Breast epithelium (tissue), 4 donors: ENCODE measurements at regions not wholly inside any gene's neighbourhood (a gene's known extent, or its start where the extent isn't known, plus 50 kb on each side); places are given as distances from the start of the nearest gene placed in this dataset.
"Not testable (repeated sequence)": the region's sequence is repeated elsewhere in the genome, so short reads cannot be mapped to it uniquely, and the experiment has no call there.

Experiments used
- DNase-seq, 2 donors: peaks; one replicate each; pipeline ENCODE4 v3.0.0-alpha.2; 2019; ENCODE audit warnings: low spot score in 2 of 2
- H3K27ac ChIP-seq, 2 donors: fragments of 200-600 bp; sonication (generic) in 1 of 2; one replicate each; pipeline ENCODE4 v1.5.1; 2016 to 2019; ENCODE audit warnings: mild to moderate bottlenecking in 1 of 2
- H3K27me3 ChIP-seq, 2 donors: fragments of 200-600 bp; sonication (generic) in 1 of 2; one replicate each; pipeline versions ENCODE4 v1.5.1 to v1.6.0; 2017 to 2019; ENCODE audit warnings: control low read depth in 1 of 2, mild to moderate bottlenecking in 1 of 2
- H3K36me3 ChIP-seq: fragments of 200-600 bp; one replicate; pipeline ENCODE4 v1.5.1; 2019
- H3K4me1 ChIP-seq, 2 donors: fragments of 200-600 bp; sonication (generic); one replicate each; pipeline ENCODE4 v1.5.1; 2016 to 2019; ENCODE audit warnings: control low read depth in 1 of 2
- H3K4me3 ChIP-seq, 3 donors: fragments of 200-600 bp; sonication (generic); 1 replicate in 2 of 3; 2 replicates in 1 of 3; pipeline ENCODE4 v1.5.1; 2016 to 2019; ENCODE audit warnings: mild to moderate bottlenecking in 3 of 3, moderate library complexity in 2 of 3
- H3K9me3 ChIP-seq, 2 donors: fragments of 200-600 bp; sonication (generic) in 1 of 2; one replicate each; pipeline ENCODE4 v1.5.1; 2016 to 2019; ENCODE audit warnings: control low read depth in 1 of 2
- POLR2A ChIP-seq: fragments of 450-650 bp; IDR thresholded peaks from one replicate; pipeline ENCODE4 v1.6.1; 2016; ENCODE audit warnings: antibody characterized with exemption, mild to moderate bottlenecking, moderate library complexity
- POLR2AphosphoS5 ChIP-seq, 3 donors: sonication (generic); formaldehyde crosslinking; IDR thresholded peaks; one replicate each; pipeline ENCODE4 v1.6.1; 2017; ENCODE audit warnings: antibody characterized with exemption in 3 of 3
- intact Hi-C: fragments of 100-400 bp; cut with DNase I; formaldehyde crosslinking; loops from one replicate; pipeline ENCODE4 v1.15.1; 2023; ENCODE audit warnings: low total_unique reads
- TF ChIP-seq, protein P1 (sequence below), 3 donors: fragments of 450-650 bp; IDR thresholded peaks; one replicate each; pipeline ENCODE4 v1.5.1; 2016 to 2017; ENCODE audit warnings: antibody characterized with exemption in 3 of 3, mild to moderate bottlenecking in 3 of 3, moderate library complexity in 3 of 3

DNA sequence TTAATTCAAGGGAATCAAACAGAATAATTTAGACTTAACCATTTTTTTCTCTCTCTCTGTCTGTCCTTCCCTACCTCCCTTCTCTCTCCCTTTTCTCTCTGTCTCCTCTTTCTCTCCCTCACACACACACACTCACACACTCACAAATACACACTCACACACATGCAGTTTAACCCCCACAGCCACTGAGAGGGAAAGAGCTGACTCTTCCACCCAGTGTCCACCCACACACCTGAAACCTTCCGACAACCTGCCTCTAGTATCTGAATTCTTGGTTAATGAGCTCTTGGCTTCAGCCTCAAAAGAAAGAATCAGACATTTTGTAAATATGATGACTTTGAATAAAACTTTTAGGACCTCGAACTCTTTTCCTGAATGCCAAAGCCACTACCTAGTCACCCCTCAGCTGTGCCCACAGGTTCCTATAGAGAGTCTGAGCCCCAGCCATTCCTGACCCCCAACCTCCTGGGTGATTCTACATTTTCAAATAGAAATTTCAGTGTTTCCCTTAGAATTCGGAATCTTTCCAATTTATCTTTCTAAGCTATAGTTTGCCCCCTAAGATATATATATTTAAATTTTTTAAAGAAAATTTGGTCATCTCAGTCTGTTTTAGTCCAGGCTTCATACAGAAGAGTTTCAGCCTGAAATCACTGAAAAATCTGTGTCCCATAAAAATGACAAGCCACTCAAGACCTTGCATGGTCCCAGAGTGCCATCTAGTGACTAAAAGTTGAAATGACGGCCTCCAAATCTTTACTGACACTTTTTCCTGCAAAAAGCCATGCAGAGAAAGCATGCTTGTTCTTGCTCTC lies 202.8 kb downstream of the IPMK start:
- Histone ChIP-seq H3K9me3 (no peaks in the 10 kb centered on the region), H3K4me3 (no peak overlapping the region), H3K27ac (no peak overlapping the region), H3K27me3 (no peaks in the 10 kb centered on the region), H3K4me1 (no peaks in the 10 kb centered on the region), H3K36me3 (no peaks in the 10 kb centered on the region)
- no peak for DNase-seq
- intact Hi-C loops, result no loop called here
- no peak for TF ChIP-seq POLR2AphosphoS5 (IDR thresholded peaks at IDR 0.05)
- TF ChIP-seq, protein P1, sequence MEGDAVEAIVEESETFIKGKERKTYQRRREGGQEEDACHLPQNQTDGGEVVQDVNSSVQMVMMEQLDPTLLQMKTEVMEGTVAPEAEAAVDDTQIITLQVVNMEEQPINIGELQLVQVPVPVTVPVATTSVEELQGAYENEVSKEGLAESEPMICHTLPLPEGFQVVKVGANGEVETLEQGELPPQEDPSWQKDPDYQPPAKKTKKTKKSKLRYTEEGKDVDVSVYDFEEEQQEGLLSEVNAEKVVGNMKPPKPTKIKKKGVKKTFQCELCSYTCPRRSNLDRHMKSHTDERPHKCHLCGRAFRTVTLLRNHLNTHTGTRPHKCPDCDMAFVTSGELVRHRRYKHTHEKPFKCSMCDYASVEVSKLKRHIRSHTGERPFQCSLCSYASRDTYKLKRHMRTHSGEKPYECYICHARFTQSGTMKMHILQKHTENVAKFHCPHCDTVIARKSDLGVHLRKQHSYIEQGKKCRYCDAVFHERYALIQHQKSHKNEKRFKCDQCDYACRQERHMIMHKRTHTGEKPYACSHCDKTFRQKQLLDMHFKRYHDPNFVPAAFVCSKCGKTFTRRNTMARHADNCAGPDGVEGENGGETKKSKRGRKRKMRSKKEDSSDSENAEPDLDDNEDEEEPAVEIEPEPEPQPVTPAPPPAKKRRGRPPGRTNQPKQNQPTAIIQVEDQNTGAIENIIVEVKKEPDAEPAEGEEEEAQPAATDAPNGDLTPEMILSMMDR (IDR thresholded peaks at IDR 0.05), result peak; percentile 14 to 42 (median 29)

DNA sequence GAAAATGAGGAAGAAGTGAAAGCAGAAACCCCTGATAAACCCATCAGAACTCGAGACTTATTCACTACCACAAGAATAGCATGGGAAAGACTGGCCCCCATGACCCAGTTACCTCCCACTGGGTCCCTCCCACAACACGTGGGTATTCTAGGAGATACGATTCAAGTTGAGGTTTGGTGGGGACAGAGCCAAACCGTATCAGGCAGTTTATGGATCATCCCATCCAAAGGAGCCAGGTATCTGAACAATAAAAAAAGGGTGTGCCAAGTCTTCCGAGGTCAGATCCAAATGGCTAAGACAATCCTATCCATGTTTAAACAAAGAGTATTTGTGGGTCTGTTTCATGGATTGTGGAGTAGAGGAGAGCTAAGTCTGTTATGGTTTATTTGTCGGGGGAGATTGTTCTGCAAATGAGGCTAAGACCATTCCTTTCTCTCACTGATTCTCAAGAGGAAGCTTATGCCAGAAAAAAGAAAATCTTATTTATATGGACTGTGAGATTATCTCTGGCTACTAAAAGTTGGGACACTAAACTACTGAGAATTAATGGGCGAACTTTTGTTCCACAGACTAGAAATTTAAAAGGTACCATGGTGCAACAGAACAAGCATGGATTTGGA lies 203.7 kb downstream of the IPMK start:
- DNase-seq, result no peak
- Histone ChIP-seq H3K9me3 (no peaks in the 10 kb centered on the region), H3K27me3 (no peaks in the 10 kb centered on the region), H3K27ac (no peak overlapping the region), H3K36me3 (no peaks in the 10 kb centered on the region), H3K4me3 (no peak overlapping the region), H3K4me1 (no peaks in the 10 kb centered on the region)
- intact Hi-C loops, result no loop called here
- TF ChIP-seq, protein P1 (IDR thresholded peaks at IDR 0.05), result no peak
- TF ChIP-seq POLR2A (no peak), POLR2AphosphoS5 (IDR thresholded peaks at IDR 0.05) (no peak)

DNA sequence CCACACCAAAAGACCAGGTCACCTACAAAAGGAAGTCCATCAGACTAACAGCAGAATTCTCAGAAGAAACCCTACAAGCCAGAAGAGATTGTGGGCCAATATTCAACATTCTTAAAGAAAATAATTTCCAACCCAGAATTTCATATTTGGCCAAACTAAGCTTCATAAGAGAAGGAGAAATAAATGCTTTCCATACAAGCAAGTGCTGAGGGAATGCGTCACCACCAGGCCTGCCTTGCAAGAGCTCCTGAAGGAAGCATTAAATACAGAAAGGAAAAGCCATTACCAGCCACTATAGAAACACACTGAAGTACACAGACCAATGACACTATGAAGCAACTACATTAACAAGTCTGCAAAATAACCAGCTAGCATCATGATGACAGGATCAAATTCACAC lies 209.0 kb downstream of the IPMK start:
- H3K4me3 ChIP-seq, H3K4me1 ChIP-seq, H3K27me3 ChIP-seq, intact Hi-C loops, H3K36me3 ChIP-seq, H3K9me3 ChIP-seq, DNase-seq, H3K27ac ChIP-seq: not testable (repeated sequence)

DNA sequence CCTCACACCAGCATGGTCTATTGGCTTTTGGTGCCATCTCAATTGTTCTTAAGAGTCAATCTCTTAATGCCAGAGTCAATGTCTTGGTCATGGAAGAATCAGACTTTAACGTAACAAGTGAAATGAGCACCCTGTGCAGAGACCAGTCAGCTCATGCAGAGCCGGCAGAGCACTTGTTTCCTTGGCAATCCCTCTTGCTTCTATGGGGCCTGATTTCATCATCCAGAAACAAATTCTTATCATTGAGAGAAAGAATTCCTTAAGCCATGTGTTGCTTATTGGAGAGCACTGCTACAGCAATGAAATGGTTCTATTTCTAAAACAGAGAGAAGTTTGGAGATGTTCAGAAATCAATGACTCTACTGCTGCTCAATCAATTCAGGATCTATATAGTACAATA lies 212.8 kb downstream of the IPMK start:
- Histone ChIP-seq H3K9me3 (no peaks in the 10 kb centered on the region), H3K36me3 (no peaks in the 10 kb centered on the region), H3K27me3 (no peaks in the 10 kb centered on the region), H3K4me1 (no peaks in the 10 kb centered on the region), H3K27ac (no peak overlapping the region), H3K4me3 (no peak overlapping the region)
- DNase-seq, result no peak
- TF ChIP-seq POLR2A, result no peak
- no peak for TF ChIP-seq POLR2AphosphoS5 (IDR thresholded peaks at IDR 0.05)
- TF ChIP-seq, protein P1 (IDR thresholded peaks at IDR 0.05), result no peak
- intact Hi-C loops, result no loop called here

DNA sequence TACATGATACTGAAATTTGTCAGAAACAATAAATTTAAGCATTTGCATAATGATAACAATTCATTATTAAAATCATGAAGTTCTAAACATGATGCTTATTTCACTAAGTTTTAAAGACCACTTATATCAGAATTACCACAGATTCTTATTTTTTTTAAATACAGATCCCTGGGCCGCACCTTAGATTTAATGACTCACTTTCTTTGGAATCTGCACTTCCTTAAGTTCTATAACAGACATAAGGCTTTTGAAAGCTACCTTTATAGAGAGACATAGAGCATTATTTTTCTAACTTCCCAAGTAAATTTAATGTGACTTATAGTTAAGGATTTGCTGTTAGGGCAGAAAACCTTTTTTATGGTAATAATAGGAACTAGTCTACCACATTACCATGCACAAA lies 214.9 kb downstream of the IPMK start:
- intact Hi-C loops, result no loop called here
- Histone ChIP-seq H3K4me3 (no peak overlapping the region), H3K36me3 (no peaks in the 10 kb centered on the region), H3K9me3 (no peaks in the 10 kb centered on the region), H3K27ac (no peak overlapping the region), H3K27me3 (no peaks in the 10 kb centered on the region), H3K4me1 (no peaks in the 10 kb centered on the region)
- TF ChIP-seq POLR2A (no peak), POLR2AphosphoS5 (IDR thresholded peaks at IDR 0.05) (no peak)
- TF ChIP-seq, protein P1 (IDR thresholded peaks at IDR 0.05), result no peak
- no peak for DNase-seq
